ENCODE measurements at regions not wholly inside any gene's neighbourhood (a gene's known extent, or its start where the extent isn't known, plus 50 kb on each side); places are given as distances from the start of the nearest gene placed in this dataset.
"Not testable (repeated sequence)": the region's sequence is repeated elsewhere in the genome, so short reads cannot be mapped to it uniquely, and the experiment has no call there.

- DNase-seq (ENCODE audit: extremely low read depth, low read depth) = no peak
- TF ChIP-seq CTCF (IDR thresholded peaks at IDR 0.05; ENCODE audit: low read depth, low read length, missing control alignments) = no peak
- no peak overlapping the region for H3K4me3 ChIP-seq (replicated peaks; ENCODE audit: low read depth, low read length)
Observed at GRCh38 chr12:14239350-14239934, 126.0 kb upstream of the ATF7IP start.

DNA sequence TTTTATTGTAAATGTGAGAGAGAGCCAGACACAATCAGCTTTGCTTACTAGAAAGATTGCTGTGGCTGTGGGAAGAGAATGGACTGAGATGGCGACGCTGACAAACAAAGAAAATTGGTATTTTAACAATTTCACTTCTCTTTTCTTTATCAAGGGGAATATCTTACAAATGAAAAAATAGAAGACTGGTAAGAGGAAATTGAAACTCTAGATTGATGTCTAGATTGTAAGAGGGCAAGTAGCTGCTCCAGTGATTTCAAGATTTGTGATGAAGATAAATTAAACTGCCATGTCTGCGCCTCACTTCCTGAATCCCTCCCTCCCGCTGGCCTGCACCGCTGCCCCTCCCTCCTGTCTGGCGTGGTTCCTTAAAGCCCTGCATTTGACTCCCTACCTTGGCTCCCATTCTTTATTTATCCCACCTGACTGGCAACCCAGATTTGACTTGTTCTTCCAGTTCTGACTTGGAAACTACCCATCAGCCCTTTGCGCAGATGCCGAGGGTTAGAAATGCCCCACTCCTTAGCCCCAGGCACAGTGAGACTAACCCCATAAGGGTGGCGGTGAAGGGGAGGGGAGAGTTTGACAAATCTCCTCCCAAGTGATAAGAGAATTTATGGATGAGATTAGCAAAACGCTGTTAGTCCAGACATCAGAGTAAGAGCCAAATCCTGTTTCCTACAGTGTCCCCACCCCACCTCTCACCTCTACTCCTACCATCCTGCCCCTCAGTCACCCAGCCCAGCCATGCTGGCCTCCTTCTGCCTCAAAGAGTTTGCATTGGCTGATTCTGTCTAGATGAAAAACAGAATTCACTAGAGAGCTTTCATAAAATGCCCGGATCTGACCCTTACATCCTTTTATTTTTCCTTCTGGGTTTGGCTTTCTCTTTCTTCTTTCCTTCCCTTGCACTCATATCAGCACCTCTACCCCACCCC, 125.3 kb upstream of the ATF7IP start:
- no peak overlapping the region for H3K4me3 ChIP-seq (replicated peaks; ENCODE audit: low read depth, low read length)
- no peak for TF ChIP-seq CTCF (IDR thresholded peaks at IDR 0.05; ENCODE audit: low read depth, low read length, missing control alignments)
- no peak for DNase-seq (ENCODE audit: extremely low read depth, low read depth)

DNA sequence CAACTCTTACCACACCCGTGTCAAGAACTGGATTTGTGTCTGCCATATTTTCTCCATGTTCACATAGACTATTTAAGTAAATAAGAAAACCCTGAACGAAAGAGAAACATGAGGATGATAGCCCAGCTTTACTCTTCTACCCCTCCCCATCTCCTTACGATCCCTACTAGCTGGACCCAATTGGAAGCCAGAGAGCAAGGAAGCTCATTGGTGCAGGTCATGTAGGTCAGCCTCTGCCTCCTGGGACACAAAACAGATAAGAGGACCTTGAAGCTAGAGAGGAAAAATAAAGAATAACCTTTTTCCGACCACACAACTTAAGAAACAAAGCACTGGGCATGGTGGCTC, 124.6 kb upstream of the ATF7IP start:
- no peak for TF ChIP-seq CTCF (IDR thresholded peaks at IDR 0.05; ENCODE audit: low read depth, low read length, missing control alignments)
- DNase-seq (ENCODE audit: extremely low read depth, low read depth) = no peak
- no peak overlapping the region for H3K4me3 ChIP-seq (replicated peaks; ENCODE audit: low read depth, low read length)

DNA sequence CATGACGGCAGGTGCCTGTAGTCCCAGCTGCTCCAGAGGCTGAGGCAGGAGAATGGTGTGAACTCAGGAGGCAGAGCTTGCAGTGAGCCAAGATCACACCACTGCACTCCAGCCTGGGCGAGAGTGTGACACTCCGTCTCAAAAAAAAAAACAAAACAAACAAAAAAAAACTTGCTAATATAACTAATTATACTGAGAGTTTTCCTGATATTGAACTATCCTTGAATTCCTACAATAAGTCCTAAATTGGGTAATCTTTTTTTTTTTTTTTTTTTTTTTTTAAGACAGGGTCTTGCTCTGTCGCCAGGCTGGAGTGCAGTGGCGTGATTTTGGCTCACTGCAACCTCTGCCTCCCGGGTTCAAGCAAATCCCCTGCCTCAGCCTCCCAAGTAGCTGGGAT, 122.7 kb upstream of the ATF7IP start:
- not testable (repeated sequence) for H3K4me3 ChIP-seq (replicated peaks; ENCODE audit: low read depth, low read length); DNase-seq (ENCODE audit: extremely low read depth, low read depth)

- TF ChIP-seq CTCF (IDR thresholded peaks at IDR 0.05; ENCODE audit: low read depth, low read length, missing control alignments) = no peak
- DNase-seq (ENCODE audit: extremely low read depth, low read depth) = no peak
- no peak overlapping the region for H3K4me3 ChIP-seq (replicated peaks; ENCODE audit: low read depth, low read length)
Observed at GRCh38 chr12:14243941-14244340, 121.5 kb upstream of the ATF7IP start.

DNA sequence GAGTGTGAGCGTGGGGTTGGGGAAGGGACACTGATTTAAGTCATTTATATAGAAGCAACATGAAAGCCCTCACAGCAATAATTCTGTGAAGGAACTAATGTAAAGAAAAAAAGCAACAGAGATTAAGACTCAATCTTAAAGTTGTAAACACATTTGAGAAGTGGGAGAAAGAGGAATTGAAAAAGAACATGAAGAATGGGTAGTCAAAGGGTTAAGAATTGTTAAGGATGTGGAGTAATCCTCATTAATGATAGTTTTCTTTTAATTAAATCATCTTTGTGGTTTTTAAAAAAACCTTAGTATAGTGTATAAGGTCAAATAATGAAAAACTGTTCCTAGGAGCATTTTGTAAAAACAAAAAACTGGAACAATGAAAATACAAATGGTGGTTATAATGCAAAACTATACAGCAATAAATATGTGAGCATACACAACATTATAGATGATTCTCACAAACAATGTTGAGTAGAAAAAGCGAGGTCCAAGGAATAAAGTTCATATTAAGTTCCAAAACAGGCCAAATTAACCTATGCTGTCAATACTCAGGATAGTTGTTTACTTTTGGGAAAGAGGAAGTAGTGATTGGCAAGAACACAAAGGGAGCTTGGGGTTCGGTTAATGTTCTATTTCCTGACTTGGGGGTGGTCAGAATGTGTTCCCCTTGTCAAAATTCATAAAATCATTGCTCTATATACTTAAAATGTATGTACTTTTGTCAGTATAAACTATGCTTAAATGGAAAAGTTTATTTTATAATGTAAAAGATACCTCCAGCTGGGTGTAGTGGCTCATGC, 120.4 kb upstream of the ATF7IP start:
- no peak overlapping the region for H3K4me3 ChIP-seq (replicated peaks; ENCODE audit: low read depth, low read length)
- TF ChIP-seq CTCF (IDR thresholded peaks at IDR 0.05; ENCODE audit: low read depth, low read length, missing control alignments) = no peak
- DNase-seq (ENCODE audit: extremely low read depth, low read depth) = no peak

GRCh38 chr12:14247166-14247565, 118.3 kb upstream of the ATF7IP start:
- no peak for DNase-seq (ENCODE audit: extremely low read depth, low read depth)
- TF ChIP-seq CTCF (IDR thresholded peaks at IDR 0.05; ENCODE audit: low read depth, low read length, missing control alignments) = no peak
- no peak overlapping the region for H3K4me3 ChIP-seq (replicated peaks; ENCODE audit: low read depth, low read length)

All from HFF-Myc (cell line).